GM18907 (cell line): ENCODE measurements at regions not wholly inside any gene's neighbourhood (a gene's known extent, or its start where the extent isn't known, plus 50 kb on each side); places are given as distances from the start of the nearest gene placed in this dataset.

Experiments used
- ATAC-seq: cut with Tn5 transposase; IDR thresholded peaks from one replicate; pipeline ENCODE4 v1.9.1; 2021; ENCODE audit warnings: mild to moderate bottlenecking, moderate library complexity; ENCODE audit not compliant: unreplicated experiment

DNA sequence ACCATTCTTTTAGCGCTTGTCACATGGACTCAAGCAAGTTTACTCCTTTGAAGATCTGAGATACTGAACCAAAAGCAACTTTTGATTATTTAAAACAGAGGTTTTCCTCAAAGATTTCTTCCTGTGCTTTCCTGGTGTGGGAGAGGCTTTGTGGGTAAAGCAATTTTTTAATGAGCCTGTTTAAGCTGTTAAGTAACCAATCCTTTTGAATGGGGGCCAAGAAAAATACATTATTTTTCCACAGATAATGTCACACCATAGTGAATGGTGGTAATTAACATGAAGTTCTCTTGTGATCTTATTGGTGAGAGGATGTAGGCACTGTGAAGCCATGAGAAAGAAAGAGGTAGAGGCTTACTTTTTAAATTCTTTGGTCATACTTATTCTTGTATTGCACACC is 55.8 kb upstream of the OBI1 start:
- ATAC-seq = no peak

DNA sequence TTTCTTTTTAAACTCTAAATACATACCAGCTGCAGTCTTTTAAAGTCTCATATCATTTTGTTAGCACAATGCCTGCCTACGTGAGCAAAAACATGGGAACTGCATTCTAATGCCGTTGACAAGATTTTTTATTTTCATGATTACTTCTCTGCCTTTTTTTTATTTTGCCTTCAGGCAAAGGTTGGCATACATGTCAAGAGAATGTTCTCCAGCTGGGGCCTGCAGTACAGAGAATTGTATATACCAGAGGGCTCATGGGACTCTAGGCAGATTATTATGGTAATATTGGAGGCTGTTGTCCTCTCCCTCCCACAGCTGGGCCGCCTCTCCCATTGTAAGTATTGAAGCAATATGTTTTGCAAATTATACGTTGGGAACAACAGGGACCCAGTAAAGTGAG is 53.9 kb upstream of the OBI1 start:
- ATAC-seq = no peak

DNA sequence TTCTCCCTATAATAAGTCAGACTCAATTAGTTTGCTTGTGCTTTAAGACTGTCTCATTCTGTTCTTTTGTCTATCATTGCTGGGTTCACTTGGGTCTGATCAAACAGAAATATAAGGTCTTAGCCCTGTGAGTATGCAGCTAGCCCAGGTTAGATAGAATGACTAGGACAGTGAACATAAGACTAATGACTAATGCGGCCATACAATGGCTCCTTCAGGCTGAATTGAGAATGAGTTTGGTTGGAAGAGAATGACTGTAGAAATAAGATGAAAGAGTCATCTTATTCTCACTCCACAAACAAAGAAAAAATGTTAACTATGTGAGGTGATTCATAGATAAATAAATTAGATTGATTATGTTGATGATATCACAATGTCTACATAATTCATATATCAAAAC is 50.1 kb upstream of the OBI1 start:
- ATAC-seq = no peak
